Activated T-helper 1 cell treated with anti-CD3 and anti-CD28 coated beads, Interleukin-12 subunit alpha, Interleukin-12 subunit beta, Interleukin-2, Interleukin-4 antibody, amounts not matched to agents 30 ng/mL and 10 ng/mL and 1 ng/mL, durations not matched to agents 14 hours and 24 hours and 36 hours (primary cell): ENCODE measurements at regions not wholly inside any gene's neighbourhood (a gene's known extent, or its start where the extent isn't known, plus 50 kb on each side); places are given as distances from the start of the nearest gene placed in this dataset.
"Not testable (repeated sequence)": the region's sequence is repeated elsewhere in the genome, so short reads cannot be mapped to it uniquely, and the experiment has no call there.

Experiments used
- DNase-seq: peaks from one replicate; pipeline ENCODE4 v3.0.0; 2021; ENCODE audit warnings: low spot score
- H3K27ac Mint-ChIP-seq: one replicate; pipeline ENCODE4 v1.8.0; 2021; ENCODE audit warnings: mild to moderate bottlenecking, mixed read lengths
- H3K27me3 Mint-ChIP-seq: one replicate; pipeline ENCODE4 v1.8.0; 2022; ENCODE audit warnings: mild to moderate bottlenecking, moderate library complexity, mixed read lengths; ENCODE audit not compliant: insufficient read depth
- H3K36me3 Mint-ChIP-seq: one replicate; pipeline ENCODE4 v1.8.0; 2021; ENCODE audit warnings: low read depth, mixed read lengths
- H3K4me1 Mint-ChIP-seq: one replicate; pipeline ENCODE4 v1.8.0; 2021; ENCODE audit warnings: low read depth, mixed read lengths
- H3K4me3 Mint-ChIP-seq: one replicate; pipeline ENCODE4 v1.8.0; 2021; ENCODE audit warnings: mild to moderate bottlenecking, moderate library complexity, mixed read lengths
- H3K9me3 Mint-ChIP-seq: one replicate; pipeline ENCODE4 v1.8.0; 2021; ENCODE audit warnings: mixed read lengths
- intact Hi-C: fragments of 100-400 bp; cut with micrococcal nuclease; formaldehyde crosslinking; loops from one replicate; pipeline ENCODE4 v1.15.1; 2024

DNA sequence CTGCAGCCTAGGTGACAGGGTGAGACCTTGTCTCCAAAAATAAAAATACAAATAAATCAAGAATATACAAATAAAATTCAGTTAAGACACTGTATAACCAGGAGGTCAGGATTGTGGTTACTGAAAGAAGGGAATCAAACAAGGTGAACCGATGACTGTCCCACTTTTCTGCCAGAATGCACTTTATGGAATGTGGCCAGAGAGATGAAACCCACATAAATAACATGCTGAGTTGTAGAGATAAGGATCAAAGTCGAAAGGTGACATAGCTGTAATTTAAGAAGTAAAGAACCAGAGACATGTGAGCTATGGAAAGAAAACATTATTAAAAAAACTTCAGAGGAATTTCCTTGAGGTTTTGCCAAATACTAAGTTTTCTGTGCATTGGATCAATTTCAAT lies 1098.2 kb upstream of the USP15 start:
- no peaks in the 10 kb centered on the region for H3K4me1 Mint-ChIP-seq
- intact Hi-C loops: no loop called here
- DNase-seq: no peak
- H3K27ac Mint-ChIP-seq: no peak overlapping the region
- H3K36me3 Mint-ChIP-seq: no peaks in the 10 kb centered on the region
- no peak overlapping the region for H3K4me3 Mint-ChIP-seq
- H3K9me3 Mint-ChIP-seq: peaks cover 12% of the 10 kb centered on the region
- no peaks in the 10 kb centered on the region for H3K27me3 Mint-ChIP-seq

DNA sequence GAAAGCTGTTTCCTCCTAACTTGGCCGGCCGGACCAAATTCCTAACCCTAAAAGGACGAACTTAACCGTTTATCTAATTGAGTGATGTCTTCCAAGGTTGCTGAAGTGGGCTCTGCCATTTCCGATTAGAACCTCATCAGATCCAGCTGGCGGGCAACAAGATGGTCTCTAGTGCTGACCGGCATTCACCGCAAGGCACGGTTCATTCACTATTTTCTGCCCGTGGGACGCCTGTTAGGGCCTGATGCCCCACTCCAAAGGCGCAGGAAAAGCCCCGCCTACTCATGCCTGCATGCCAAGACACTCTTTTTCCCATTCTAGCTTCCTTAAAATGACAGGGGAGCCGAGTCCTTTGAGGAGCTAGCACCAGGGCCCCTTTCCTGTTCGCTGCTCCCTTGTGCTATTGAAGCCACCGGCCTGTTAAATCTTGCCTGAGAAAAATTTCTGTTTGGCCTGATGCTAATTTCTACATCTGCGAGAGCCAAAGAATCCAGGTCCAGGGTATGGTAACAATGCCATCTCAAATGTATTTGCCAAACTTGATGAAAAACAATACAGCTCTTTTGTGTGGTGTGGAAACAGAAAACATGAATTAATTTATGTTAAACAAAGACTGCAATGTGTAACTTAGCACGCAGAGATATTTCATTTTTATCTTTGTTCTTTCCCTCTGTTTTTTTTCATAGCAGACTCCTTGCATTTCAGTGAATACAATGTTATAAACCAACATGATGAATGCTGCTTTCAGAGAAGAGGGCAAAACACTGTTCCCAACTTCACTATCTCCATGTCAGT lies 1071.2 kb upstream of the USP15 start:
- no peak for DNase-seq
- Mint-ChIP-seq H3K36me3 (no peaks in the 10 kb centered on the region), H3K27me3 (no peaks in the 10 kb centered on the region), H3K4me1 (no peaks in the 10 kb centered on the region), H3K9me3 (peaks cover 7% of the 10 kb centered on the region), H3K27ac (no peak overlapping the region), H3K4me3 (no peak overlapping the region)
- intact Hi-C loops: no loop called here

DNA sequence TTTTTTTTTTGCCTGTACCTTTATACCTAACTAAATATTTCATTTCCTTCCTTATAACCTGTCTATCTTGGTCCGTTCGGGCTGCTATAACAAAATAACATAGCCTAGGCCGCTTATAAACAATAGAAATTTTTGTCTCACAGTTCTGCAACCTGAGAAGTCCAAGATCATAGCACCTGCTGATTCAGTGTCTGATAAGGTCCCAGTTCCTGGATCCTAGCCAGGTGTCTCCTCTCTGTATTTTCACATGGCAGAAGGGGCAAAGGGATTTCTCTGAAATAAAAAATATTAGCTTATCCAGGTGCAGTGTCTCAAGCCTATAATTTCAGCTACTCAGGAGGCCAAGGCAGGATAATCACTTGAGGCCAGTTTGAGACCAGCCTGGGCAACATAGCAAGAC lies 1046.6 kb upstream of the USP15 start:
- H3K36me3 Mint-ChIP-seq: no peaks in the 10 kb centered on the region
- no peak overlapping the region for H3K27ac Mint-ChIP-seq

DNA sequence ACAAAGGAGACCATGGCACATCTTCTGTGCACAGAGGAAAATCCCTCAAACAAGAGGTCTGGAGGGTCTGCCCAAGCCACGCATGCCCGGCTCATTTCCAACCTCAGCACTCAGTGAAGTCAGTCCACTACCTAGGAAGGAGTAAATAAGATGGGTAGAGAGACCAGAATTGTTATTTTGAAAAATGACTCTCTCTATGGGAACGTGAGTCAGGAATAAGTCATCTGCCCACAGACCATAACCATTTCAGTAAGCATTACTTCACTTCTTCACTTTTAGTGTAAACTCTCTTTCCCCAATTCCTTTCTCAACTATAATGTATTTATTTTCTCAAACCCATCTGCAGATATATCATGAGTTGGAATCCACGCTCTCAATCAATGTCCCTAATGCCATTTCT lies 1039.9 kb upstream of the USP15 start:
- Mint-ChIP-seq H3K27ac (no peak overlapping the region), H3K4me3 (no peak overlapping the region), H3K9me3 (no peaks in the 10 kb centered on the region), H3K27me3 (no peaks in the 10 kb centered on the region), H3K36me3 (no peaks in the 10 kb centered on the region), H3K4me1 (no peaks in the 10 kb centered on the region)
- intact Hi-C loops: no loop called here
- no peak for DNase-seq

More for the DNA sequence above, 1046.6 kb upstream of the USP15 start:
- DNase-seq: no peak
- Mint-ChIP-seq H3K9me3 (peaks cover 7% of the 10 kb centered on the region), H3K4me1 (no peaks in the 10 kb centered on the region), H3K27me3 (no peaks in the 10 kb centered on the region), H3K4me3 (no peak overlapping the region)
- intact Hi-C loops: no loop called here

DNA sequence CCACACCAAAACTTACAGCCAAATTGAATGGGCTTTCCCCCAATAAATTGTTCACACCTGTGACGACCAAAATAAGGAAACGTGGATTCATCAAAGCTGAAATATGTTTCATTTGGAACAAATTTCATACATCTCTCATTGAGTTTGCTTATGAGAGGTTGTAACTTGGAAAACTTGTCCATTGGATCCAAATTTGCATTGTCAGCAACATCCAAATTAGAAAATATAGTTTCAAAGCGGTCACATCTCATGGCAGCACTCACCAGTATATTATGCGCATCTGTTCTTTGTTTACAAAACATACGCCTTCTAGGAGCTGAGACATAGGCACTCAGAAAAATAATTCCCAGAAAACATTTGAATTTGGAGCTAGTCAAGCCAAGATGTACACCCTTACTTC lies 1028.2 kb upstream of the USP15 start:
- no peaks in the 10 kb centered on the region for H3K27me3 Mint-ChIP-seq
- peaks cover 6% of the 10 kb centered on the region for H3K9me3 Mint-ChIP-seq
- H3K4me3 Mint-ChIP-seq: no peak overlapping the region
- H3K27ac Mint-ChIP-seq: no peak overlapping the region
- DNase-seq: no peak
- H3K4me1 Mint-ChIP-seq: no peaks in the 10 kb centered on the region
- H3K36me3 Mint-ChIP-seq: no peaks in the 10 kb centered on the region
- intact Hi-C loops: no loop called here

DNA sequence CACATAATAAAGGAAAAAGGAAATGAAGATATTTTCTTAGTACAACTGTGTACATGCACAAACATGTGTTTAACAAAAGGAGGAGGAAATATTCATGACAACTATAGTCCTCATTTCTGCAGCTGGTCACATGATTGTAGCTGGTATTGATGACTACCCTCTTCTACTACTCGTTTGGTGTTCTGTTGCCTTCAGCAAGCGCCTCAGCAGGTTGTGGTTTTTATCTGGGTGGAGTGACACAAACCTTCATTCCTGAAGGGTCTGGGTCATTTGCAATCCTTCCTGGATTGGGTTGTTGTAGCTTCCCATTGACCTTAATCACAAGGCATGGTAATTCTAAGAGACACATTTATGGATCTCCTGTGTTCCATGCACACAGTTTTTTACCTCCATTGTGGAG lies 1009.9 kb upstream of the USP15 start:
- DNase-seq: no peak
- Mint-ChIP-seq H3K9me3 (peaks cover 12% of the 10 kb centered on the region), H3K4me1 (no peaks in the 10 kb centered on the region), H3K36me3 (no peaks in the 10 kb centered on the region), H3K27ac (no peak overlapping the region), H3K27me3 (no peaks in the 10 kb centered on the region), H3K4me3 (no peak overlapping the region)
- intact Hi-C loops: no loop called here

DNA sequence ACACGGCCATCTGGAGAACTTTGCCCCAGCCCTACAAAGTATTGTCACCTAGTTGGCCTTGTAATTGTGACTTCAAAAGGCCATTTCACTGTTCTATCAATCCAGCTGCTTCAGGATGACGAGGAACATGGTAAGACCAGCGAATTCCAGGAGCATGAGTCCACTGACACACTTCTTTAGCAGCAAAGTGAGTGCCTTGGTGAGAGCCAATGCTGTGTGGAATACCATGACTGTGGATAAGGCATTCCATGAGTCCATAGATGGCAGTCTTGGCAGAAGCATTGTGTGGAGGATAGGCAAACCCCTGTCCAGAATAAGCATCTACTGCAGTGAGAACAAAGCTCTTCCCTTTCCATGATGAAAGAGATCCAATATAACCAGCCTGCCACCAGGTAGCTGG lies 1009.1 kb upstream of the USP15 start:
- intact Hi-C loops: no loop called here
- no peak for DNase-seq
- H3K27me3 Mint-ChIP-seq: no peaks in the 10 kb centered on the region

DNA sequence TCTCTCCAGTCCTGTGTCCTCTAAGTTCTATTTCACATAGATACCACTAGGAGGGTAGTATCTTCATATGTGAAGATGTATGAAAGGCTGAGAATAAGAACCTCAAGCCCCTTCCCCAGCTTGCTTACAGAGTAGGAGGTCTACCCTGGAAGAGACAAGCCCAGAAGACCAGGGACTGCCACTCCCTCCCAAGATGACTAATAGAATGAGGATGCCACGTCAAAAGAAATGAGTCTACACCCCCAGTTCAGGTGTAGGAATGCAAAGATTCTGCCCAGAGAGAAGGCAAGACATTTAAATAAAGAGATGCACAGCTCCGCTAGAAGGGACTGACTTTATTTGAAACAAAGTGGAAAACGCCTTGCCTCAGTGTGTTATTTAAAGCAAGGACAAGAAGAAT lies 1006.0 kb upstream of the USP15 start:
- no peaks in the 10 kb centered on the region for H3K36me3 Mint-ChIP-seq
- H3K27ac Mint-ChIP-seq: no peak overlapping the region
- peaks cover 8% of the 10 kb centered on the region for H3K9me3 Mint-ChIP-seq
- no peaks in the 10 kb centered on the region for H3K27me3 Mint-ChIP-seq
- H3K4me1 Mint-ChIP-seq: no peaks in the 10 kb centered on the region
- no peak overlapping the region for H3K4me3 Mint-ChIP-seq
- intact Hi-C loops: no loop called here
- no peak for DNase-seq

More for the DNA sequence above, 1009.1 kb upstream of the USP15 start:
- Mint-ChIP-seq H3K4me3 (no peak overlapping the region), H3K27ac (no peak overlapping the region), H3K9me3 (peaks cover 12% of the 10 kb centered on the region), H3K36me3 (no peaks in the 10 kb centered on the region), H3K4me1 (no peaks in the 10 kb centered on the region)

DNA sequence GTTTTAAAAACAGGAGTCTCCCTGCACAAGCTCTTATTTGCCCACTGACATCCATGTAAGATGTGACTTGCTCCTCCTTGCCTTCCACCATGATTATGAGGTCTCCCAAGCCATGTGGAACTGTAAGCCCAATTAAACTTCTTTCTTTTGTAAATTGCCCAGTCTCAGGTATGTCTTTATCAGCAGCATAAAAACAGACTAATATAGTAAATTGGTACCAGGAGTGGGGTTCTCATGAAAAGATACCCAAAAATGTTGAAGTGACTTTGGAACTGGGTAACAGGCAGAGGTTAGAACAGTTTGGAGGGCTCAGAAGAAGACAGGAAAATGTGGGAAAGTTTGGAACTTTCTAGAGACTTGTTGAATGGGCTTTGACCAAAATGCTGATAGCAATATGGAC lies 995.9 kb upstream of the USP15 start:
- H3K4me1 Mint-ChIP-seq, H3K27ac Mint-ChIP-seq, H3K27me3 Mint-ChIP-seq, DNase-seq, H3K36me3 Mint-ChIP-seq, intact Hi-C loops, H3K4me3 Mint-ChIP-seq: not testable (repeated sequence)
- peaks cover 27% of the 10 kb centered on the region for H3K9me3 Mint-ChIP-seq

DNA sequence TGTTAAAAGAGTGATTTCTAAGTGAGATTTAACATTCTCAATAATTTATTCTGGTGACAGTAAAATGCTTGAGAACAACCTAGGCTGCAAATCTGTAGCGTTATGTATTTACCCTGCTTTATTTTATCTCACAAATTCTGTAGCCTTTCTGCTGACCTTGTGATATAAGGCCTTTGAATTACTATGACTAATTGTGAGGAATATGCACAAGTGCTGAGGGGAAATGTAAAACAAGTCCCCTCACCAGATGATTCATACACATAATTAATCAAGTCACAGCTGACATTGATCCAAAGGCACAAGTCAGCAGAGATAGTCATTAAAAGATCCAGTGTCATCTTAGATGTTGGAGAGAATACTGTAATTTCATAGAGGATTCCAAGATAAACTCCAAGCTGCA lies 992.7 kb upstream of the USP15 start:
- Mint-ChIP-seq H3K4me1 (no peaks in the 10 kb centered on the region), H3K27ac (no peak overlapping the region), H3K9me3 (peaks cover 18% of the 10 kb centered on the region), H3K36me3 (no peaks in the 10 kb centered on the region), H3K4me3 (no peak overlapping the region), H3K27me3 (no peaks in the 10 kb centered on the region)
- intact Hi-C loops: no loop called here
- DNase-seq: no peak

DNA sequence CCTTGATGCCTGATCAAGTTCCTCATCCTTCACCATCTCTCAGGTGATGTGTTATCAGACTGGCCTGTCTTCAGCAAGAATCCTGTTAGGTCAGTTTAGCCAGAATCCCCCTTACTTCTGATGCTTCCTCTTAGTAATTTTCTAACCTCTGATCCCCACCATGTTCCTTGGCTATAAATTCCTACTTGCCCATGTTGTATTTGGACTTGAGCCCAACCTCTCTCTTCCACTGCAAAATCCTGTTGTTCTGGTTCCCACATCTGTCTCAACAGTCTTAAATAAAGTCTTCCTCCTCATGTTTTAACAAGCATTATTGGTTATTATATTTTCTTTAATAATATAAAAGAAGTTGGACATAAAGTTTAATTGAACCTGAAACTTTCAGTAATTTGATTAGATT lies 987.8 kb upstream of the USP15 start:
- Mint-ChIP-seq H3K4me1 (no peaks in the 10 kb centered on the region), H3K4me3 (no peak overlapping the region), H3K27ac (no peak overlapping the region), H3K27me3 (no peaks in the 10 kb centered on the region), H3K9me3 (no peaks in the 10 kb centered on the region), H3K36me3 (no peaks in the 10 kb centered on the region)
- DNase-seq: no peak
- intact Hi-C loops: no loop called here

DNA sequence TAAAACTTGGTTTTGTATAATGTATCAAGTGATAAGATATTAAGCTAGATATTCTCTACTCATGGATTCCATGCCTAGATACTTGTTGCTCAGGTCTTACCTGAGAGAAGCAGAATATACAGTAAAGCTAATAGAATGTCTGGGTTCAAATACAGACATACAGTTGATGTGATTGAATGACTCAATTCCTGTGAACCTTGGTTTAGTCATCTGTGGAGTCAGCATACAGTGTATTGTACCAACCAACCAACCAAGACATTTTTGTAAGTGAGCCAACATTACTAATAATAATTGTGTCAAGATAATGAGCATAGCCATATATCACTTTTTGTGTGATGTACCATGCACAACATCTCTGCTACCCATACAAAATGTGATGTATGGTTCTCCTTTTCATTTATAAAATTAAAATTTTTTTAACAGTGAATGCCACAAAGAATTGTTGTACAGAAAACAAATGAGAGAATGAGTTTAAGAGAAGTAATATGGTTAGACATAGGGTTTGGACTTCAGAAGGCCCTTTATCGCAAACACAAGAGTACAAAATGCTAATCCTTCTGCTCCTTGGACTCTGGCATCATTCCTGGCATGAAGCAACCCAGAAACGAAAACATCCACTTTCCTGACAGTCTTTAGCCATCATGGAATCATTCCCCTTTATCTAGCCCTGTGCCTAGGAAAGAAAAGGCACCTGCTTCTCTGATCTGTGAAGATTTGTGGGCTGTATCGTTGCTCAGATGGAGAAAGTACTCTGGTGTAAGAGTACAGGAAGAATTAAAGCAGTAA lies 977.2 kb upstream of the USP15 start:
- DNase-seq: no peak
- no peak overlapping the region for H3K4me3 Mint-ChIP-seq
- peaks cover 8% of the 10 kb centered on the region for H3K9me3 Mint-ChIP-seq
- no peaks in the 10 kb centered on the region for H3K27me3 Mint-ChIP-seq
- H3K4me1 Mint-ChIP-seq: no peaks in the 10 kb centered on the region
- no peaks in the 10 kb centered on the region for H3K36me3 Mint-ChIP-seq
- H3K27ac Mint-ChIP-seq: no peak overlapping the region
- intact Hi-C loops: no loop called here

DNA sequence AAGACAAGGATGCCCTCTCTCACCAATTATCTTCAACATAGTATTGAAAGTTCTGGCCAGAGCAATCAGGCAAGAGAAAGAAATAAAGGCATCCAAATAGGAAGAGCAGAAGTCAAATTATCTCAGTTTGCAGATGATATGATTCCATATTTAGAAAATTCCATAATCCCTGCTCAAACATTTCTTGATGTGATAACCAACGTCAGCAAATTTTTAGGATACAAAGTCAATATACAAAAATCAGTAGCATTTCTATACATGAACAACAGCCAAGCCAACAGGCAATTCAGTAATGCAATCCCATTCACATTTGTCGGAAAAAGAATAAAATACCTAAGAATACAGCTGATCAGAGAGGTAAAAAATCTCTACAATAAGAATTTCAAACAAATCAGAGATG lies 969.7 kb upstream of the USP15 start:
- H3K27ac Mint-ChIP-seq: no peak overlapping the region
- H3K4me3 Mint-ChIP-seq: no peak overlapping the region
- H3K4me1 Mint-ChIP-seq: no peaks in the 10 kb centered on the region
- DNase-seq: no peak
- no peaks in the 10 kb centered on the region for H3K36me3 Mint-ChIP-seq
- intact Hi-C loops: no loop called here
- peaks cover 44% of the 10 kb centered on the region for H3K9me3 Mint-ChIP-seq
- H3K27me3 Mint-ChIP-seq: no peaks in the 10 kb centered on the region
